CD4-positive, alpha-beta T cell (primary cell): ENCODE measurements at regions not wholly inside any gene's neighbourhood (a gene's known extent, or its start where the extent isn't known, plus 50 kb on each side); places are given as distances from the start of the nearest gene placed in this dataset.

ENCODE experiments used
- ATAC-seq: fragments of 200-7000 bp; cut with Tn5 transposase; one replicate; pipeline ENCODE4 v1.10.0; 2022; ENCODE audit warnings: mild to moderate bottlenecking; ENCODE audit not compliant: poor library complexity
- CTCF ChIA-PET: fragments of 350-600 bp; sonication (Branson Sonifier 250); formaldehyde crosslinking; loops from one replicate; lab custom pipeline; 2021; ENCODE audit warnings: antibody characterized with exemption, inconsistent platforms; lab: Charles Lee
- POLR2A ChIA-PET: fragments of 350-600 bp; sonication (Branson Sonifier 250); formaldehyde crosslinking; loops from one replicate; lab custom pipeline; 2021; ENCODE audit warnings: antibody characterized with exemption, inconsistent platforms; lab: Charles Lee
- DNase-seq, 14 experiments: peaks; one replicate each; pipeline ENCODE4 v3.0.0-alpha.2; 2013 to 2020; ENCODE audit warnings: mixed read lengths in 2 of 14
- H3K27ac ChIP-seq, 2 donors: one replicate each; pipeline versions ENCODE4 v1.5.1 to v1.7.0; 2013; ENCODE audit warnings: low read length in 2 of 2, low read depth in 1 of 2, mild to moderate bottlenecking in 1 of 2
- H3K27me3 ChIP-seq, 2 experiments: 1 replicate in 1 of 2; 2 replicates in 1 of 2; pipeline versions ENCODE4 v1.6.1 to v1.7.0; 2013; ENCODE audit warnings: low read length in 2 of 2, control low read depth in 1 of 2, mild to moderate bottlenecking in 1 of 2, moderate library complexity in 1 of 2; ENCODE audit not compliant: insufficient read depth in 2 of 2, control insufficient read depth in 1 of 2
- H3K36me3 ChIP-seq: one replicate; pipeline ENCODE4 v1.6.1; 2013; ENCODE audit warnings: low read length, control low read depth; ENCODE audit not compliant: insufficient read depth
- H3K4me1 ChIP-seq: one replicate; pipeline ENCODE4 v1.6.1; 2013; ENCODE audit warnings: low read length, control low read depth; ENCODE audit not compliant: insufficient read depth
- H3K4me3 ChIP-seq: one replicate; pipeline ENCODE4 v1.5.1; 2013; ENCODE audit warnings: mild to moderate bottlenecking, low read length, moderate library complexity
- H3K9me3 ChIP-seq, 2 experiments: 1 replicate in 1 of 2; 2 replicates in 1 of 2; pipeline versions ENCODE4 v1.6.1 to v1.7.0; 2013; ENCODE audit warnings: low read length in 2 of 2, mild to moderate bottlenecking in 2 of 2, control low read depth in 1 of 2, moderate library complexity in 1 of 2; ENCODE audit not compliant: control insufficient read depth in 1 of 2, insufficient read depth in 1 of 2
- H3K27ac Mint-ChIP-seq: one replicate; pipeline ENCODE4 v1.8.0; 2020; ENCODE audit warnings: mixed read lengths
- H3K27me3 Mint-ChIP-seq: one replicate; pipeline ENCODE4 v1.8.0; 2021; ENCODE audit warnings: mixed read lengths
- H3K36me3 Mint-ChIP-seq: one replicate; pipeline ENCODE4 v1.8.0; 2021; ENCODE audit warnings: low read depth, mixed read lengths
- H3K4me1 Mint-ChIP-seq: one replicate; pipeline ENCODE4 v1.8.0; 2021; ENCODE audit warnings: low read depth, mixed read lengths
- H3K4me3 Mint-ChIP-seq: one replicate; pipeline ENCODE4 v1.8.0; 2020; ENCODE audit warnings: mild to moderate bottlenecking, mixed read lengths
- H3K9me3 Mint-ChIP-seq: one replicate; pipeline ENCODE4 v1.8.0; 2020; ENCODE audit warnings: mixed read lengths
- CTCF ChIP-seq: fragments of 200-600 bp; IDR thresholded peaks from one replicate; pipeline ENCODE4 v1.8.0; 2022; ENCODE audit warnings: antibody characterized with exemption, mild to moderate bottlenecking
- intact Hi-C, 2 experiments: fragments of 100-400 bp; cut with DNase I in 1 of 2; cut with micrococcal nuclease in 1 of 2; formaldehyde crosslinking; loops; one replicate each; pipeline versions ENCODE4 v1.15.1 to v1.9.0; 2023 to 2025; cut with DNase I, micrococcal nuclease

GRCh38 chr15:97077975-97078374 is 747.5 kb downstream of the NR2F2 start:
- H3K27ac ChIP-seq: no peak overlapping the region
- H3K4me1 Mint-ChIP-seq: no peaks in the 10 kb centered on the region
- intact Hi-C loops: loop anchor here in 1 of 2 experiments (10.0 kb wide), 1 partner anchor 63 kb away; no protein-coding TSS in a partner anchor
- CTCF ChIA-PET: no interaction called here
- TF ChIP-seq CTCF: no peak
- H3K4me1 ChIP-seq: no peaks in the 10 kb centered on the region
- POLR2A ChIA-PET: no interaction called here
- H3K27ac Mint-ChIP-seq: no peak overlapping the region
- H3K27me3 Mint-ChIP-seq: no peaks in the 10 kb centered on the region
- H3K9me3 Mint-ChIP-seq: peaks cover 7% of the 10 kb centered on the region
- no peaks in the 10 kb centered on the region for H3K27me3 ChIP-seq
- no peaks in the 10 kb centered on the region for H3K36me3 ChIP-seq
- no peak overlapping the region for H3K4me3 ChIP-seq
- no peaks in the 10 kb centered on the region for H3K36me3 Mint-ChIP-seq
- peaks cover 3 to 4% of the 10 kb centered on the region in 2 experiments for H3K9me3 ChIP-seq
- no peak overlapping the region for H3K4me3 Mint-ChIP-seq
- ATAC-seq (no peak), DNase-seq (no peak)

DNA sequence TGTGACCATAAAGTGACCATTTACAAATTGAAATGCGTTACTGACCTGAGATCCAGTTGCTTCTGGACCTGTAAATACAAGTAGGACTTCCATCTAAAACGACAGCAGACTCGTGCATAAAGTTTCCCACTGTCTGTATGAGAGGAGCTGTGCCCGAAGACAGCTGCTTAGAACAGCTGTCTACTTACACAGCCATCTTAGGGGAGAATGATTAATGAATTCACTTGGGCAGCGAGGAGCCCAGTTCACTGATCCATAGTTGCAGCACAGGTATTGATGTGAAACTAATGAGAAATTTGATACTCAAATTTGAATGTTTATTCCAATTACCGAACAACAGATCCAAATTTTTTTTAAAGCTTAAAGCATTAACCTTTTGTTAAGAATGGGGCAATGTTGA is 748.1 kb downstream of the NR2F2 start:
- POLR2A ChIA-PET: no interaction called here
- Mint-ChIP-seq H3K4me1 (no peaks in the 10 kb centered on the region), H3K9me3 (peaks cover 7% of the 10 kb centered on the region), H3K27ac (no peak overlapping the region), H3K4me3 (no peak overlapping the region), H3K36me3 (no peaks in the 10 kb centered on the region), H3K27me3 (no peaks in the 10 kb centered on the region)
- H3K9me3 ChIP-seq: peaks cover 3 to 4% of the 10 kb centered on the region in 2 experiments
- no peaks in the 10 kb centered on the region for H3K4me1 ChIP-seq
- H3K27me3 ChIP-seq: no peaks in the 10 kb centered on the region
- H3K36me3 ChIP-seq: no peaks in the 10 kb centered on the region
- H3K27ac ChIP-seq: no peak overlapping the region
- H3K4me3 ChIP-seq: no peak overlapping the region
- ATAC-seq: no peak
- intact Hi-C loops: loop anchor here in 1 of 2 experiments (10.0 kb wide), 1 partner anchor 64 kb away; no protein-coding TSS in a partner anchor
- CTCF ChIA-PET: no interaction called here
- TF ChIP-seq CTCF: no peak
- no peak for DNase-seq

GRCh38 chr15:97081666-97082226 is 751.2 kb downstream of the NR2F2 start:
- Histone ChIP-seq H3K9me3 (peaks cover 0 to 7% of the 10 kb centered on the region in 2 experiments), H3K4me1 (no peaks in the 10 kb centered on the region), H3K27ac (no peak overlapping the region), H3K4me3 (no peak overlapping the region), H3K36me3 (no peaks in the 10 kb centered on the region), H3K27me3 (no peaks in the 10 kb centered on the region)
- Mint-ChIP-seq H3K27ac (no peak overlapping the region), H3K36me3 (no peaks in the 10 kb centered on the region), H3K9me3 (peaks cover 4% of the 10 kb centered on the region), H3K4me1 (no peaks in the 10 kb centered on the region), H3K4me3 (no peak overlapping the region), H3K27me3 (no peaks in the 10 kb centered on the region)
- ChIA-PET CTCF (interaction anchor here (0.6 kb wide), 1 partner anchor 14 kb away, joined by 3 read pairs; no protein-coding TSS in a partner anchor), POLR2A (no interaction called here)
- ATAC-seq (no peak), DNase-seq (no peak)
- TF ChIP-seq CTCF: no peak
- intact Hi-C loops: no loop called here
